ENCODE measurements at regions not wholly inside any gene's neighbourhood (a gene's known extent, or its start where the extent isn't known, plus 50 kb on each side); places are given as distances from the start of the nearest gene placed in this dataset.

DNA sequence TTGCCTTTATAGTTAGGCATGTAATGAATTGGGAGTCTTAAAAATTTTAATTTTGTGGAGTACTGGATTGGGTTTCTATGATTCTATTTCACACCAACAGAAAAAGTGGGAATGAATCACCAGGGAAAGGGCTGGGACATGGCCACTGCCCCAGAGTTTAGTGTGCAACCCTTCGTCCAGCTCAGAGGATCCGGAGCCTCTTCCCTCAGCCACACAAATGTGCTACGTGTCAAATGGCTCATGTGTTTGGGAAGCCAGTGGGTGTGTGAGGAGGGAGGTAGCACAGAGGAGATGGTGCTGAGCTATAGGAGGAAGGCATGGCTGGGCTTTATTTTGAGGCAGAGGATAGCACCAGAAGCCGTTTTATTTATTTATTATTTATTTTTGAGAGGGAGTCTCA is 247.3 kb downstream of the SIPA1L2 start:
- DNase-seq (ENCODE audit: low spot score) = no peak

DNA sequence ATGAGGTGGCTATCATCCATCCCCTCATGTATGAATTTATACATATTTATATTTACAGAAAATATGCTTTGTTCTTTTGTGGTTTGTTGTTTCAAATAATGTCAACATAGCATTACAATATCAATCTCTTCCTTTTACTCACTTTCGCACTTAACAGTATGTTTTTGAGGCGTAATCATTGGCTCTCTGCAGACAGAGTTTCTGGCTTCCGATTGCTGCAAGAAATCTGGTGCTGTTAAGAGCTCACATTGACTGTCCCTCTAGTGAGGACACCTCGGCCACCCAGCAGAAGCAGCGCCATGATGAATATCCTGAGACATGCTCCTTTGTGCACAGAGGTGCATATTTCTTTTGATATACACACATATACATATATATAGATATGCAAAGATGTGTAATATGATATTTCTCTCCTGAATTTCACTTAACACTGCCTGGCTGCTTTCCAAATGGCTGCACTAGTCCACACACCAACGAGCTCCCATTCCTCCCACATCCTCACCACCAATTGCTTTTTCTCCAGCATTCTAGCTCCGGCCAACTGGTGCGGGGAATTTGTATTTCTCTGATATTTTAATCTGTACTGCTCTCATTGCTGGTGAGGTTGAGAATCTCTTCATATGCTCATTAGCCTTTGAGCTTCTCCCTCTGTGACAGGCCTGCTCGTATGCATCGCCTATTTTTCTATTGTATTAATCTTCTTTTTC is 248.4 kb downstream of the SIPA1L2 start:
- no peak for DNase-seq (ENCODE audit: low spot score)

DNA sequence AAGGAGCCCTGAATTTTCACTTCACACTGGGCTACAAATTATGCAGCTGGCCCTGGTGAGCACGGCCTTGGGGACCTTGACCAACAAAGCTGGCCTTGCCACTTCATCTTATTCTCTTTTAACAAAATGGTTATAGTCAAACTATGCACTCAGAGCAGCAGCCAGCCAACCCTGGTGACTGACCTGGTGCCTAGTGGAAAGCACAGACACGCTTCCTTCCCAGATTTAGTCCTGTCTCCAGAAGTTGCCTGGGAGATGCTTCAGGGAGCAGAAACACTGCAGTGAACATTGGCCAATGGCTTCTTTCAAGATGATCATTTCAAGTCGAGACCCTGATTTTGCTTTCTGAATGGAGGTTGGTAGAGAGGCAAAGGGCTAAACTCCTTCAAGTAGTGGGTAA is 249.3 kb downstream of the SIPA1L2 start:
- no peak for DNase-seq (ENCODE audit: low spot score)

DNA sequence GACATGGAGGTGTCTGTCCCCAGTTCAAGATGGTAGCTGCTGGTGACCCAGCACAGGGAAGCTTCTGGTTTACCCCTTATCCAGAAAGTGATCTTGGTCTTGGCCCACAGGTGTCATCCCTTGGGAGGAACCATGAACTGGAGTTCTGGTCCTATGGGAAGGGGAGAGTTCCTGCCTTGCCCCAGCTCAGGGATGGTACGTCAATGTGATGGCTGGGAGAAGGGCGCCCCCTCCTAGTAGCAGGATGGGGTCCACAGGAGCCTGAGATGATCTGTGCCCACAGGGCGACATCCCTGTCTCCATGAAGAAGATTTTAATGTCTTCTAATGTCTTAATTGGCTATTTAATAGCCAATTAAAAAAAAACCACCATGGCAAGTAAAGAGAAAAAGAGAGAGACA is 249.8 kb downstream of the SIPA1L2 start:
- DNase-seq (ENCODE audit: low spot score) = no peak

DNA sequence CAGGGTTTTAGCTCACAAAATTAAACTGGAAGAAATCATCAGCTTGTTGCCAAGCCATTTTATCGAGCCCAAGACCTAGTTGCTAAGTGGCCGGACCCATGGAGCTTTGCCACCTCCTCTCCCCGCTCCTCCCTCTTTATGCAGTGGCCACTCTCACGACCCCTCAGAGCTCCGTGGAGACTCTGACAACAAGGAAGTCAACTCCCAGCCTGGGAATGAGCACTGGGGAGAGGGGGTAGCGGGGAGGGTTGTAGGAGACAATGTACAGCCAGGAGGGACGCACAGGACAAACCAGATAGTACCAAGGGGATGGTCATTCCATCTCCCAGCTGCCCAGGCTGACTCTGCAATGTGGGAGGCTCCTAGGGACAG is 250.9 kb downstream of the SIPA1L2 start:
- DNase-seq (ENCODE audit: low spot score) = no peak

DNA sequence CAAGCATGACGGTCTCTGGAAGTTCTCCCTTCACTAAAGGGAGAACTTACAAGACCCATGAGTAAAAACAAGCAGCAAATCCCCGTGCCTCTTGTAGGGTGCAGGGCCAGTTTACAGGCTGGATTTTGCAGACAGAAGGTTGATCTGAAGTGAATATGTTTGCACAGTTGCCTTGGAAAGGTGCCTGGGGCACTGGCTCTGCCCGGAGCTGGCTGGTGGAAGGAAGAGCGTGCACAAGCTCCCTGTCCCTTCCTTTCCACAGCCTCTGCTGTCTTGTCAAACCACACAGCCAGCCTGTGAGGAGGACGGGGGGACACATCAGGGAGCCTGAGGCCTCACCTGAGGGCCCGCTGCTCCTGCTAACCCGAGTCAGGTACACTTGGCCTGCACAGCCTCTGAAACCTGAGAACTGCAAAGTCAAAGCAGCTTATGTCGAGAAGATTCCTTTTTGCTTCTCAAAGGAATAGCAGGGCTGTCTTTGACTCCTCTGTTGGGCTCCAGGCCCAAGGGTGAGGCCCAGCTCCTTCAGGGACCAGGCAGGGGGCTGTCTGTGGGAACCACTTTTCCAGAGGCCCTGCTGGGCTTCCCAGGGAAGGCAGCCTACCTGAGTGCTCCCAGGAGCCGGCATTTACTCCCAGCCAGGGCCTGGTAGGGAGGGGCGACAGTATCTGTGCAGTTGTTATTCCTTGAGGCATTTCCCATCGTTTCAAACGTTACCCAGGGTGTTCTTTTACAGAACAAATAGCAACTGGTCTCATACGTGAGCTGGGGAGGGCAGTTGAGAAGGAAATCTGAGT is 251.5 kb downstream of the SIPA1L2 start:
- no peak for DNase-seq (ENCODE audit: low spot score)

DNA sequence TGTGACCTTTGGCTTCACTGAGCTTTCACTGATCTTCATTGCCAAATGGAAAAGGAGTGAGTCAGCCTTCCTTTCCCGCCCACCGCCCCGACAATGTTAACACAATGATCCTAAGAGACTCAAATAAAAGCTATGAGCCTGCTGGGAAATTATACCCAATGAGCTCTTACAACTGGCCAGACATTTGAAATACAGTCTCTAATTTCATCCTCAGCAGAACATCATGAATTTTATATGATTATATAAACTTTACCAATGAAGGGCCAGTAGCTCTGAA is 252.5 kb downstream of the SIPA1L2 start:
- DNase-seq (ENCODE audit: low spot score) = no peak

DNA sequence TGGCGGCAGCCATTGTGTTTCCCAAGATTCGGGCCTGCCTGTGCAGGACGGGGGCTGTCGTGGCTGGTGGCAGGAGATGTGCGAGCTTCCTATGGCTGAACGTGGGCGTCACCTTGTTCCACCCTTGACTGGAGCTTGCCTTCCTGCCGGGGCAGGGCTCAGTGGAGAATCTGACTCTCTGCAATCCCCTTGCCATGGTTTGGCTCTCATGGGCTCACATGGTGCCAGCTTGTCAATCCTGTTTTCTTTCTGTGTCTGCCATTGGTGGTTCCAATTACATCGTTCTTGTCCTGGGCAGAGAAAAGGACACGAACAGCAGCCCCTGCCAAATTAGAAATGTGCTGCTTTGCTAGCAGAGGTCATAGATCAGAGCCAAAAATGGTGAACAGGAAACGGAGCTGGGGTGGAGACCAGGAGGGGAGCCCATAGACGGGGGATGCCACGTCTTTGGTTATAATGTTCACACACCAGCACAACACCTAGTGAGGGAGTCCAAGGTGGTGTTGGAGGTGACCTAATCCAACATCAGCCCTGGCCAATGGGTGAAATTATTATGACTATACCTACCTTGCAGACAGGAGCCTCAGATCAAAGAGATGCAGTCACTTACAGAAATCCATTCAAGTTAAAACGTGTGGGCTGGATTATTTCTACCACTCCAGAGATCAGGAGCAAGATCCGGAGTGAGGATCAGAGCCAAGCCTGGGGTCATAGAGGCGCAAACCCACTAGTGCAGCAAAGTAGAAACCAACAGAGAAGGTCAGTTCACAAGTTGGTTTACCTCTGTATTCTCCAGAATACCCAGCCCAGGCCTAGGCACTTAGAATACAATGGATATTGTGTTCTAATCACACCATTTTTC is 253.1 kb downstream of the SIPA1L2 start:
- DNase-seq (ENCODE audit: low spot score) = no peak

DNA sequence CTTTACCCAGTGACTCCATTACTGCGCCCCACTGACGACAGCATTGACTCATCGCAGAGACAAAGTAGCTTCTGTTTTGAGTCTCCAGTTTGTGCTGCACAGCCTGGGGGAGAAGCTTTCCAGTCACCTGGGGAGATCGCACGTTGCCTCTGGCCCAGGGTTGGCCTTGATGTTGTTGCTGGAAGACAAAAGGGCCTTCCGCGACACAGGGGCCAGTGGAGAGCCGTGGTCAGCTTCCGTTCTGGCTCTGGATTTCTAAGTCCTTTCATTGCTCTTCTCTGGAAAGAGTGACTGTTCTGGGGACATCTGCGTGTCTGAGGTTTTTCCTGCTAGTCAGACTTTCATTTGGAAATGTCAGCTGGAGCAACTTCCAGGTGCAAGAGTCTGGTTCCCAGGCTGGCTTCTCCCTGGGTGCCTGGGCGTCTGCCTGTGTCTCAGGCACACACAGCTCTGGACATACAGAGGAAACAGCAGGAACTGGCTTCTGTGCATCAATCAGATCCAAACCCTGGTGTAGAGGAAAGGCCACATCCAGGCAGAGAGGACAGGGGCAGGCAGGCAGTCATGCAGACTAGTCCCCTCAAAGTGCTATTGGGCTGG is 257.0 kb downstream of the SIPA1L2 start:
- no peak for DNase-seq (ENCODE audit: low spot score)

DNA sequence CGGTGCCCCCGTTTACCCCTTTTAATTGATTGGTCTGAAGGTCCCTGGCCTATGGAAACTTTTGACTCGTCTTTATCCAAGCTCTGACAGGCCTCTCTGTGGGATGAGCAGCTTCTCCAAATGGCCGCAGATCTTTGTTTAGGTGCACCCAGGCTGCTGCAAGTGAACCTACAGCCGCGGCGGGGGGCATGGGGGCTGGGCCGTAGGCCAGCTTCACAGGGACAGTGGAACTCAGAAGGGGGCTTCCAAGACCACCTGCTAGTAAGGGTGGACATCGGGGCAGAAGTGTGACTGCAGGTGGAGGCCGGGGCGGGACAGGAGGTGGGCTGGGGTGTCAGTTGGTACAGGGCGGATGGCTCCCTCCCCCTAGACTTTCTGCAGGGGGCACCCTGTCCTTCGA is 257.5 kb downstream of the SIPA1L2 start:
- DNase-seq (ENCODE audit: low spot score) = no peak

DNA sequence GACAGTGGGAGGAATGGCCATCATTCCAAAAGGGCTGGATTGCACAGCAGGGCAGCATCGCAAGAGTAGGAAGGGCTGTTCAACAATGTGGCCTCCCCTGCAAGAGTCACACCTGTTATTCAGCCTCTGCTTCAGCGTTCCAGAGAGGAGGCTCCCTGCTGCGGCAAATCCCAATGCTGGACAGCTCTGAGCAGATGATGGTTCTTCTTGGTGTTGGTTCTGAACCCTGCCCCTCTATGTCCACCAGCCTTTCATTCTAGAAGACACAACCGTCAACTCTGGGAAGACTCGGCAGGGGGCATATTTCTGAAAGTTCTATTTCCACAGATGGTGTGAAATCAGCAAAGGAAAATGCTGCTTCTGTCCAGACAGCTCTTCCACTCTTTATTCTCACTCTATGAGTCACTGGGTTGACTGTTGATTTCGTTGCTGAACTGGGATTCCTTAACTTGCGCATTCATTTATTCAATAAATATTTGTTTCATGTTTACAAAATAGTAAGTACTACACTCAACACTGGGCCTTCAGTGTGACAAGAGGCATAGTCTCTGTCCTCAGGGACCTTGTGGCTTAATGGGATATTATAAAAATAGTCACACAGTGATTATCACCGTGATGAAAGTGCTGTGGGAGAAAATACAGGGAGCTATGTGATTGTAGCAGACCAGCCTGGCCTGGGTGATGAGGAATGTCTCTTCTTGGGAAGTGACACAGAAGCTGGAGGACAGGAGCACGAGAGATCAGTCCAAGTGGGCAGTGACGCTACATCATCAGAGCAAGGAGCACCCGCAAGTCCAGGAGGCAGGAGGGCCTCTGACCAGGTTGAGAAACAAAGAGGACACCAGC is 260.3 kb downstream of the SIPA1L2 start:
- no peak for DNase-seq (ENCODE audit: low spot score)

DNA sequence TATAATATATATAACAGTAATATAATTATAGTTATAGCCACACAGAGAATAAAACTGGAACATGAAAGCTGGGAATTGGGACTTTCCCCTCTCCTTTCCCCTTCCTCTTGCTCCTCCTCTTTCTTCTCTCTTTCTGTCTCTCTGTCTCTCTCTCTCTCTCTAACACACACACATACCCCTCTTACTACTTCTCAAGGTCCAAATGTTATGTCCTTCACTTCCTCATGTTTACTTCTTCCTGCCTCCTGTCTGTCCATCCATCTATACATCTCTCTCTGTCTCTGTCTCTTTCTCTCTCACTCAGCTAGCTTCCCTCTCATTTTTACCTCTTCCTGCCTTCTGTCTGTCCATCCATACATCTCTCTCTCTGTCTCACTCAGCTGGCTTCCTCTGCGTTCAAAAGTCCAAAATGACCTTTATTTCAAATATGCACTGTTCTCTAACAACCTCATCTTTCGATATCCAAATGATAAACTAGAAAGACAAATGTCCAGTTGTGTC is 261.1 kb downstream of the SIPA1L2 start:
- DNase-seq (ENCODE audit: low spot score) = no peak

DNA sequence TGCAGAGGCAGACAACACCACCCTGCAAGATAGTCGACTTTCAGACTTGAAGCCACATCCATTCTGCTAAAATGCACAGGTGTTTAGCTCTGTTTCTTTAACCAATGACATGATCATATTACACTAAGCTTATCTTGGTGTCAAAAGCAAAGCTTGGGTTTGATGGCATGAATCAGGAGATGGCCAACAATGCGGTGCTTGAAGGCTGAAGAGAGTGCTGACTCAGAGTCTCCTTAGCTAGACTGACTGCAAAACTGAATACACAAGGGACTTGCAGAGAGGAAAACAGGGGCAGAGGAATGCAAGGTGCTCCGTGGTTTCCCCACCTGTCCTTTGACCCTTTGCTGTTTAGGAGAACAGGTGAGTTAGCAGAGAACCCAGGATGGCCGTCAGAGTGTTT is 262.6 kb downstream of the SIPA1L2 start:
- DNase-seq (ENCODE audit: low spot score) = no peak

DNA sequence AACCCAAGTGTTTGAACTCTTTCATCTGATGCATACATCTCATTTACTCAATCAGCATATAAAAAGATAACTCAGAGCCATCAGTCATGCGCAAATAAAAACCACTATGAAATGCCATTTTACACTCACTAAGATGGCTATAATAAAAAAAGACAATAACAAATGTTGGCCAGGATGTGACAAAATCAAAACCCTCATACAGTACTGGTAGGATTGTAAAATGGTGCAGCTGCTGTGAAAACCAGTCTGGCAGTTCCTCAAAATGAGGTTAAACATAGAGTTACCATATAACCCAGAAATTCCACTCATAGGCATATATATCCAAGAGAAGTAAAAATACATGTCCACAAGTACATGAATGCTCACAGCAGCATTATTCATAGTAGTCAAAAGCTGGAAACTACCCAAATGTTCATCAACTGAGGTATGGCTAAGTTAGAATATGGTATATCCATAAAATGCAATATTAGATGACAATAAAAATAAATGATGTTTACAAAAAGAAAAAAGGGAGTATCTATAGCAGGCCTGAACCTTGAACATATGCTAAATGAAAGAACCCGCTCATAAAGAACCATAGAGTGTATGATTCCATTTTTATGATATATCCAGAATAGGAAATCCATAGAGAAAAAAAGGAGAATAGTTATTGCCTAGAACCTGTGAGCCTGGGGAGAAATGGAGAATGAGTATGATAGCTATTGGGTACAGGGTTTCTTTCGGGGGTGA is 265.1 kb downstream of the SIPA1L2 start:
- no peak for DNase-seq (ENCODE audit: low spot score)

DNA sequence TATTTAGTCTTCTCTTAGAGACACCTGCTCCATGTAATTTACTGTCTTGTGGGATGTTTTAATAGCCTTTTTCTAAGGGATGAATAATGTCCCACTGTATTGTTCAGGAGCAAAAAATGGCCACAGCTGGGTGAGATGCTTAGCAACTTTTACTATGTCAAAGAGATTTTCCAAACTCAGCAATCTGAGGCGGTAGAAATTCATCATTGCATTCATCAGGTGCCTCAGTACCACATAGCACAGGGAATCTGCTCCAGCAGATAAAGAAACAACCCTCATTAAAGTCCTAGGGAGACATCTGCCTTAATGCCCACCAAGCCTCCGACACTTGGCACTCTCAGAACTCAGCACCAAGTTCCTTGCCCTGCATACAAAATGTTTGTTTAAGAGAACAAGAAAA is 266.9 kb downstream of the SIPA1L2 start:
- no peak for DNase-seq (ENCODE audit: low spot score)

DNA sequence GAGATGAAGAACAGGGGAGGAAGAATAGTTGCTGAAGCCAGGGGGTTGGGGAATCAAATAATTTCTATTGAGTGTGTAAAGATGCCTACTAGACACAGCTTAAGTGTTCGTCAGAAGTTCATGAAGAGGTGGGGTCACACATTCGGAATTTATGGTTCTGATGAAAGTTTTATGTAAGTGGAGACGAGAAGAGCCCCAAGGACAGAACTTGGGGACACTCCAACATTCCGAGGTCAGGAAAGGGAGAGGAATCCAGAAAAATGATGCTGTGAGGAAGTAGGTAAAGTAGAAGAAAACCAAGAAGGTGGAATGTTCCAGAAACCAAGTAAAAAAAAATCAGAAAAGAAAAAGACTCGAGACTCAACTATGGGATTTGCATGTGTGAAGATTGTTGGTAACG is 272.5 kb downstream of the SIPA1L2 start:
- no peak for DNase-seq (ENCODE audit: low spot score)

DNA sequence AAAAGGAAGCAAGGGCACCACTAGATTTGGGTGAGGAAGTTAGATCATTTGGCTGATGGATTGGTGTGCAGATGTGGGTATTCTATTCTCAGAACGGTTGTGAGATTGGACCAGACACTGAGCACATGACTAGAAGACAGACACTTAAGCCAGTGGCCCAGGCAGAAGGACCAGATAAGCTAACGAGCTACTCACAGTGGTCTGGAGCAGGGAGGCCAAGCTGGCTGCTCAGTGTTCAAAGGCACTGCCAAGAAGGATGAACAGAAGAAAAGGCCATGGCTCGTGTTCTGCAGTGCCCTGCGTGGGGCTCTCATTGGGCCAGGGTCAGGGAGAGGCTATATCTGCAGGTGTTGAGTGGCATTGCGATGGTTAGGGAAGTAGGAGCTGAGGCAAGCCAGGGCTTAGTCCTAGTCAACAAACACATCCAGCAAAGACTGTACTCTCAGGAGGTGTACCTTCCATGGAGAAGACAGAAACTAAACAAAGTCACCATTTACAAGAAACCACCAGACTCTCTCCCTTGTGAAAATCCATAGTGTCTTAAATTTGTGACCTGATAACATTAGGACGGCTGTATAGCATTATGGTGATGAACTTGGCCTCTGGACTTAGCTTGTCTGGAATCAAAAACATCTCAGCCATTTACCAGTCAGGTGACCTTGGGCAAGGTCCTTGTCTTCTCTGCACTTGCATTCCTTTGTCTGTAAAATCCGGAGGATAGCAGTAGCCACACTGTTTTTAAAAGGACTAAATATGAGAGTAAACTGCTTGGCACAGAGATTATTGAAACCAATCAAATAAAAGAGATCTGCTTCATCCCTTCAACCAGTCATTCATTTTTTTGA is 274.5 kb downstream of the SIPA1L2 start:
- no peak for DNase-seq (ENCODE audit: low spot score)

DNA sequence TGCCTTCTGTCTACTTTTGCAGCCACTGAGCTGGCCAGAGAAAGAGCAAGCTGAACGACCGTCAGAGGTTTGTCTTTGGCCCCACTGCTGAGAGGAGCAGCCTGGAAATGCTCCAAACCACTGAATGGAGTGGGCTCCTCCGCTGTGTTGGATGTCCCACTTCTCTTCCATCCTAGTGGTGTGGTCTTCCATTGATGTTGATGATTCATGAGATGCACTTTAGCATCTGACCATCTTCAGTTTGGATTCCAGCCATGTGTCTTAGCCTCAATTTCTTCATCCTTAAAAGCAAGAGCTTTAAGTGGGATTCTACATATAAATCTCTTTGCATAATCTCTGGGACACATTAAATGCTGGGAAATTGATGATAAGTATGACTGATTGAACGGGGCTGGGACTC is 276.9 kb downstream of the SIPA1L2 start:
- no peak for DNase-seq (ENCODE audit: low spot score)

DNA sequence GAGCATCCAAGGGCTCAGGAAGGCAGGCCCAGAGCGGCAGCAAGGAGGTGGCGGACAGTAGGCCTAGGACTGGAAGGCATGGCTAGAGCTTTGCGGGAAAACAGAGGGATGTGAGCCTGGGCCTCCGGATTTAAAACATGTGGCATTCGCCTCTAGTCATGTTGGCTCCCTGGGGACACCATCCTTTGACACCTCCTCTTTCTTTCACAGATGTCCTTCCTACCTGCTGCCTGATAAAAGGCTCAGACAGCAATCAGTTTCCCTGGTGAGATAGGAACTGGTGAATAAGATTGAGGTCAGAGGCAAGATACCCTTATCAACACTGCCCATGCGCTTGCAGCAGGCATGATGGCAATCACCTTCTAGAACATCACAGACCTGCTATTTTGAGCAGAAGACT is 277.6 kb downstream of the SIPA1L2 start:
- DNase-seq (ENCODE audit: low spot score) = no peak

DNA sequence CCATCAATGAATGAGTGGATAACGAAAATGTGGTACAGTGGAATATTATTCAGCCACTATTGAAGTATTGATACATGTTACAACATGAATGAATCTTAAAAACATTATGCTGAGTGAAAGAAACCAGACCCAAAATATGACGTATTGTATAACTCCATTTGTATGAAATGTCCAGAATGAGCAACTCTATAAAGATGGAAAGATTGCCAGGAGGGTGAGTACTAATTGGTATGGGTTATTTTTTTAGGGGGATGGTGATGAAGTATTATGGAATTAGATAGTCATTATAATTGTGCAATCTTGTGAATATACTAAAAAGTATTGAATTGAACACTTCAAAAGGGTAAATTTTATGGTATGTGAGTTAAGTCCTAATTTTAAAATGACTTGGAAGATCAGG is 278.6 kb downstream of the SIPA1L2 start:
- no peak for DNase-seq (ENCODE audit: low spot score)

Data from putamen (tissue), 1 donor.